OCI-LY3 (cell line): ENCODE measurements at regions not wholly inside any gene's neighbourhood (a gene's known extent, or its start where the extent isn't known, plus 50 kb on each side); places are given as distances from the start of the nearest gene placed in this dataset.

Experiments used
- EZH2phosphoT487 ChIP-seq: fragments of 200-600 bp; shearing (Covaris generic); IDR thresholded peaks from 2 replicates; pipeline ENCODE4 v1.6.1; 2018; ENCODE audit warnings: antibody characterized with exemption, mixed run types, low read depth
- TF ChIP-seq, protein P1 (sequence below): fragments of 200-600, 300-600 bp; sonication (generic); IDR thresholded peaks from 2 replicates; pipeline ENCODE4 v1.5.1; 2014; ENCODE audit warnings: antibody characterized with exemption, low read length, low read depth

DNA sequence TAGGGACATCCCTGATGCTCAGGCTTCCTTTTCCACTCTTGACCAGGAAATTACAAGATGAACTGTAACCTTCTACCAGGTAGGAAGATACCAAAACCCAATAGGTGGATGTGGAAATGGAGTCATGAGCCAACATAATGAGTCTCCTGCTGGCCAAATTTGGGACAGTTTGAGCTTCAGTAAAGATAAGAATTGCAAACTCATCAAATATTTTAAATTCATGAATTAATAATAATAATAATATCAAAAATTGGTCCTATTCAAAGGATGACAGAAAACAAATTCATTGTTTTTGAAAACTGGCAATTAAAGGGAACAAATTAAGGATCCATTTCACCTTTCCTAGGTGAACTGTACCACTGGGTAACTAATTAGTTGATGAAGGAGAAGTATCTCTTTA is 309.7 kb downstream of the NEK10 start:
- TF ChIP-seq, protein P1, sequence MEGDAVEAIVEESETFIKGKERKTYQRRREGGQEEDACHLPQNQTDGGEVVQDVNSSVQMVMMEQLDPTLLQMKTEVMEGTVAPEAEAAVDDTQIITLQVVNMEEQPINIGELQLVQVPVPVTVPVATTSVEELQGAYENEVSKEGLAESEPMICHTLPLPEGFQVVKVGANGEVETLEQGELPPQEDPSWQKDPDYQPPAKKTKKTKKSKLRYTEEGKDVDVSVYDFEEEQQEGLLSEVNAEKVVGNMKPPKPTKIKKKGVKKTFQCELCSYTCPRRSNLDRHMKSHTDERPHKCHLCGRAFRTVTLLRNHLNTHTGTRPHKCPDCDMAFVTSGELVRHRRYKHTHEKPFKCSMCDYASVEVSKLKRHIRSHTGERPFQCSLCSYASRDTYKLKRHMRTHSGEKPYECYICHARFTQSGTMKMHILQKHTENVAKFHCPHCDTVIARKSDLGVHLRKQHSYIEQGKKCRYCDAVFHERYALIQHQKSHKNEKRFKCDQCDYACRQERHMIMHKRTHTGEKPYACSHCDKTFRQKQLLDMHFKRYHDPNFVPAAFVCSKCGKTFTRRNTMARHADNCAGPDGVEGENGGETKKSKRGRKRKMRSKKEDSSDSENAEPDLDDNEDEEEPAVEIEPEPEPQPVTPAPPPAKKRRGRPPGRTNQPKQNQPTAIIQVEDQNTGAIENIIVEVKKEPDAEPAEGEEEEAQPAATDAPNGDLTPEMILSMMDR, result no peak
- TF ChIP-seq EZH2phosphoT487, result no peak
